Inflammatory macrophage treated with lipopolysaccharide for 1 hour (primary cell): ENCODE measurements at regions not wholly inside any gene's neighbourhood (a gene's known extent, or its start where the extent isn't known, plus 50 kb on each side); places are given as distances from the start of the nearest gene placed in this dataset.
"Not testable (repeated sequence)": the region's sequence is repeated elsewhere in the genome, so short reads cannot be mapped to it uniquely, and the experiment has no call there.

Experiments
- DNase-seq, 2 donors: peaks; one replicate each; pipeline ENCODE4 v3.0.0-alpha.2; 2020 to 2022

- DNase-seq: not testable (repeated sequence)
Observed at GRCh38 chr16:10275214-10275996, 93.2 kb upstream of the GRIN2A start.

GRCh38 chr16:10277597-10277996 lies 95.4 kb upstream of the GRIN2A start:
- no peak for DNase-seq

GRCh38 chr16:10280262-10281170 lies 98.3 kb upstream of the GRIN2A start:
- no peak for DNase-seq

- DNase-seq: no peak
Observed at GRCh38 chr16:10282367-10282766, 100.1 kb upstream of the GRIN2A start.

- not testable (repeated sequence) for DNase-seq
Observed at GRCh38 chr16:10283246-10283645, 101.0 kb upstream of the GRIN2A start.

GRCh38 chr16:10290467-10291105 lies 95.3 kb upstream of the ATF7IP2 start:
- DNase-seq: not testable (repeated sequence)

- not testable (repeated sequence) for DNase-seq
Observed at GRCh38 chr16:10292197-10292596, 93.7 kb upstream of the ATF7IP2 start.

- not testable (repeated sequence) for DNase-seq
Observed at GRCh38 chr16:10292976-10293375, 92.9 kb upstream of the ATF7IP2 start.

- DNase-seq: not testable (repeated sequence)
Observed at GRCh38 chr16:10294153-10294552, 91.7 kb upstream of the ATF7IP2 start.

- DNase-seq: no peak
Observed at GRCh38 chr16:10296956-10297340, 88.9 kb upstream of the ATF7IP2 start.

- DNase-seq: peak; percentile 63 to 67
Observed at GRCh38 chr16:10297341-10298006, 88.4 kb upstream of the ATF7IP2 start.

GRCh38 chr16:10300905-10301304 lies 85.0 kb upstream of the ATF7IP2 start:
- DNase-seq: no peak

GRCh38 chr16:10301547-10301946 lies 84.3 kb upstream of the ATF7IP2 start:
- DNase-seq: not testable (repeated sequence)

GRCh38 chr16:10305912-10306311 lies 79.9 kb upstream of the ATF7IP2 start:
- no peak for DNase-seq

- peak; percentile 2 to 6 for DNase-seq
Observed at GRCh38 chr16:10308305-10309193, 77.3 kb upstream of the ATF7IP2 start.

GRCh38 chr16:10309271-10309932 lies 76.5 kb upstream of the ATF7IP2 start:
- DNase-seq: no peak

- no peak for DNase-seq
Observed at GRCh38 chr16:10312008-10312407, 73.9 kb upstream of the ATF7IP2 start.

- DNase-seq: no peak
Observed at GRCh38 chr16:10312784-10313724, 72.8 kb upstream of the ATF7IP2 start.

- DNase-seq: no peak
Observed at GRCh38 chr16:10314317-10314716, 71.5 kb upstream of the ATF7IP2 start.

- DNase-seq: peak; percentile 22 to 40
Observed at GRCh38 chr16:10314811-10315210, 71.0 kb upstream of the ATF7IP2 start.
